HEK293 (cell line): ENCODE measurements at regions not wholly inside any gene's neighbourhood (a gene's known extent, or its start where the extent isn't known, plus 50 kb on each side); places are given as distances from the start of the nearest gene placed in this dataset.

Experiments
- CTCF ChIP-seq: fragments of 450-650 bp; formaldehyde crosslinking; IDR thresholded peaks from 2 replicates; pipeline ENCODE4 v1.5.1; 2016; ENCODE audit warnings: missing biosample characterization, missing genetic modification characterization
- GLI4 ChIP-seq: fragments of 450-650 bp; formaldehyde crosslinking; IDR thresholded peaks from 2 replicates; pipeline ENCODE4 v1.5.1; 2016; ENCODE audit warnings: missing biosample characterization, missing genetic modification characterization
- HOXD13 ChIP-seq: sonication (generic); formaldehyde crosslinking; IDR thresholded peaks from 2 replicates; pipeline ENCODE4 v1.8.0; 2022; ENCODE audit warnings: missing genetic modification reagents, borderline replicate concordance
- SALL2 ChIP-seq: fragments of 450-650 bp; formaldehyde crosslinking; IDR thresholded peaks from 2 replicates; pipeline ENCODE4 v1.5.0; 2017; ENCODE audit warnings: missing biosample characterization, mild to moderate bottlenecking, missing genetic modification characterization, borderline replicate concordance
- SP2 ChIP-seq: fragments of 450-650 bp; formaldehyde crosslinking; IDR thresholded peaks from 2 replicates; pipeline ENCODE4 v1.5.1; 2016; ENCODE audit warnings: missing biosample characterization, missing genetic modification characterization
- ZNF121 ChIP-seq: fragments of 450-650 bp; formaldehyde crosslinking; IDR thresholded peaks from 2 replicates; pipeline ENCODE4 v1.5.1; 2016; ENCODE audit warnings: missing biosample characterization, missing genetic modification characterization
- ZNF140 ChIP-seq: fragments of 450-650 bp; formaldehyde crosslinking; IDR thresholded peaks from 2 replicates; pipeline ENCODE4 v1.5.1; 2016; ENCODE audit warnings: missing biosample characterization, missing genetic modification characterization
- ZNF23 ChIP-seq: fragments of 450-650 bp; formaldehyde crosslinking; IDR thresholded peaks from 2 replicates; pipeline ENCODE4 v1.5.1; 2016; ENCODE audit warnings: missing biosample characterization, missing genetic modification characterization, borderline replicate concordance
- ZNF670 ChIP-seq: fragments of 450-650 bp; formaldehyde crosslinking; IDR thresholded peaks from 2 replicates; pipeline ENCODE4 v1.5.1; 2016; ENCODE audit warnings: missing biosample characterization, missing genetic modification characterization, low read depth

GRCh38 chr12:97790281-97790680 is 327.7 kb downstream of the RMST start:
- TF ChIP-seq ZNF670 (tag by site-specific recombination), result no peak
- TF ChIP-seq ZNF121 (tag by site-specific recombination), result no peak
- TF ChIP-seq CTCF (tag by site-specific recombination), result no peak
- no peak for TF ChIP-seq SALL2 (tag by site-specific recombination)
- TF ChIP-seq SP2, result no peak
- no peak for TF ChIP-seq GLI4 (tag by site-specific recombination)
- TF ChIP-seq ZNF23 (tag by site-specific recombination), result no peak
- TF ChIP-seq ZNF140, result no peak
- no peak for TF ChIP-seq HOXD13 (CRISPR knock-in tag)
